CD14-positive monocyte (primary cell): ENCODE measurements at regions not wholly inside any gene's neighbourhood (a gene's known extent, or its start where the extent isn't known, plus 50 kb on each side); places are given as distances from the start of the nearest gene placed in this dataset.
"Not testable (repeated sequence)": the region's sequence is repeated elsewhere in the genome, so short reads cannot be mapped to it uniquely, and the experiment has no call there.

Source experiments
- DNase-seq, 3 donors: peaks; one replicate each; pipeline ENCODE4 v3.0.0-alpha.2; 2011 to 2022
- H2AFZ ChIP-seq: 2 replicates; pipeline ENCODE4 v1.6.0; 2012; ENCODE audit warnings: mild to moderate bottlenecking, low read depth, low read length, inconsistent platforms; ENCODE audit not compliant: insufficient read depth, poor library complexity, severe bottlenecking
- H3K27ac ChIP-seq, 2 donors: 1 replicate in 1 of 2; 2 replicates in 1 of 2; pipeline ENCODE4 v1.5.1; 2012 to 2013; ENCODE audit warnings: low read length in 2 of 2, control low read depth in 1 of 2, inconsistent platforms in 1 of 2, low read depth in 1 of 2, mild to moderate bottlenecking in 1 of 2
- H3K27me3 ChIP-seq, 2 donors: one replicate each; pipeline versions ENCODE4 v1.6.0 to v1.6.1; 2011 to 2013; ENCODE audit warnings: low read length in 2 of 2; ENCODE audit not compliant: control insufficient read depth in 2 of 2, insufficient read depth in 2 of 2
- H3K36me3 ChIP-seq, 2 donors: replicated peaks in 1 of 2; 1 replicate in 1 of 2; 2 replicates in 1 of 2; pipeline versions ENCODE4 v1.5.1 to v1.6.1; 2012 to 2013; ENCODE audit warnings: low read length in 2 of 2, control low read depth in 1 of 2, inconsistent platforms in 1 of 2, mild to moderate bottlenecking in 1 of 2; ENCODE audit not compliant: insufficient read depth in 2 of 2, control insufficient read depth in 1 of 2
- H3K4me1 ChIP-seq, 2 donors: 1 replicate in 1 of 2; 2 replicates in 1 of 2; pipeline versions ENCODE4 v1.5.1 to v1.6.1; 2012 to 2013; ENCODE audit warnings: low read length in 2 of 2, control low read depth in 1 of 2, inconsistent platforms in 1 of 2, mild to moderate bottlenecking in 1 of 2, moderate library complexity in 1 of 2; ENCODE audit not compliant: insufficient read depth in 2 of 2, control insufficient read depth in 1 of 2
- H3K4me2 ChIP-seq: replicated peaks from 2 replicates; pipeline ENCODE3; 2012; ENCODE audit warnings: low read length, moderate library complexity, mild to moderate bottlenecking; ENCODE audit not compliant: poor library complexity, severe bottlenecking; ENCODE audit errors: extremely low read depth
- H3K4me3 ChIP-seq, 3 experiments: fragments of 200-600 bp in 1 of 3; sonication (generic) in 1 of 3; replicated peaks in 1 of 3; 1 replicate in 2 of 3; 2 replicates in 1 of 3; pipeline ENCODE4 v1.5.1; 2011 to 2013; ENCODE audit warnings: low read length in 3 of 3, mild to moderate bottlenecking in 3 of 3, control low read depth in 2 of 3, low read depth in 2 of 3, inconsistent platforms in 1 of 3, moderate library complexity in 1 of 3
- H3K79me2 ChIP-seq: 2 replicates; pipeline ENCODE4 v1.6.0; 2012; ENCODE audit warnings: mild to moderate bottlenecking, control low read depth, inconsistent platforms, low read length, moderate library complexity; ENCODE audit not compliant: insufficient read depth
- H3K9ac ChIP-seq: 2 replicates; pipeline ENCODE4 v1.6.0; 2017; ENCODE audit warnings: low read length, mild to moderate bottlenecking; ENCODE audit not compliant: insufficient read depth, poor library complexity, severe bottlenecking
- H3K9me3 ChIP-seq, 2 donors: replicated peaks in 1 of 2; 1 replicate in 1 of 2; 2 replicates in 1 of 2; pipeline versions ENCODE4 v1.5.1 to v1.6.1; 2012 to 2013; ENCODE audit warnings: low read length in 2 of 2, control low read depth in 1 of 2; ENCODE audit not compliant: control insufficient read depth in 1 of 2, insufficient read depth in 1 of 2
- H4K20me1 ChIP-seq: 2 replicates; pipeline ENCODE4 v1.6.0; 2012; ENCODE audit warnings: mild to moderate bottlenecking, low read length, control low read depth, moderate library complexity; ENCODE audit not compliant: insufficient read depth
- H3K27ac Mint-ChIP-seq, 7 donors: one replicate each; pipeline ENCODE4 v1.8.0; 2020; ENCODE audit warnings: mild to moderate bottlenecking in 7 of 7, mixed read lengths in 7 of 7, moderate library complexity in 6 of 7, inconsistent platforms in 2 of 7
- H3K27me3 Mint-ChIP-seq, 3 donors: one replicate each; pipeline ENCODE4 v1.8.0; 2021 to 2022; ENCODE audit warnings: low read depth in 3 of 3, mild to moderate bottlenecking in 3 of 3, mixed read lengths in 3 of 3, moderate library complexity in 3 of 3, inconsistent platforms in 1 of 3
- H3K36me3 Mint-ChIP-seq, 2 donors: one replicate each; pipeline ENCODE4 v1.8.0; 2020; ENCODE audit warnings: mixed read lengths in 2 of 2, inconsistent platforms in 1 of 2, mild to moderate bottlenecking in 1 of 2
- H3K4me1 Mint-ChIP-seq: one replicate; pipeline ENCODE4 v1.8.0; 2020; ENCODE audit warnings: mild to moderate bottlenecking, mixed read lengths
- H3K4me3 Mint-ChIP-seq, 2 donors: one replicate each; pipeline ENCODE4 v1.8.0; 2020; ENCODE audit warnings: mild to moderate bottlenecking in 2 of 2, mixed read lengths in 2 of 2, moderate library complexity in 1 of 2
- H3K9me3 Mint-ChIP-seq, 7 donors: one replicate each; pipeline ENCODE4 v1.8.0; 2020 to 2022; ENCODE audit warnings: mixed read lengths in 7 of 7, mild to moderate bottlenecking in 6 of 7, moderate library complexity in 6 of 7, inconsistent platforms in 2 of 7
- WGBS: methylation state at CpG from one replicate; pipeline ENCODE4 v1.1.5; 2013; ENCODE audit warnings: missing lambda C conversion rate; ENCODE audit not compliant: insufficient coverage; 5-methylcytosine and 5-hydroxymethylcytosine counted together
- intact Hi-C, 2 donors: fragments of 100-400 bp; cut with micrococcal nuclease; formaldehyde crosslinking; loops; one replicate each; pipeline versions ENCODE4 v1.15.0 to v1.15.1; 2023

DNA sequence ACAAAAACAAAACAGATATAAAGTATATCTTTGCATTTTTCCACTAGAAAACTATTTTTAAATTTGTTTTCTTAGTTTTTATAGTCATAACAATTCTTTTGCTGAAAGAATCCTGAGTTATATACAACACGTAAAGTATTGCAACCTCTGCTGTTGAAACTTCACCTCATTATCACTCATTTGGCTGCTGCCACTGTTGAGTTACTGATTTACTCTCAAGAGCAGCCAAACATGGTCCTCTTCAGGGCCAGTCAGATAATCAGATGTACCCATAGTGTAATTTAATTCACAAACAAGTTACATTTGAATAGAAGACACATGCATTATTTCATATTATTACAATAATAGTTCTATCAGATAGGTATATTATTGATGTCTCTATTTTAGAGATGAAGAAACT lies 235.6 kb downstream of the UBE2NL start:
- not testable (repeated sequence) for H3K36me3 Mint-ChIP-seq, H3K9me3 Mint-ChIP-seq
- WGBS: no CpG with 5 or more reads among the region's 1 CpG

DNA sequence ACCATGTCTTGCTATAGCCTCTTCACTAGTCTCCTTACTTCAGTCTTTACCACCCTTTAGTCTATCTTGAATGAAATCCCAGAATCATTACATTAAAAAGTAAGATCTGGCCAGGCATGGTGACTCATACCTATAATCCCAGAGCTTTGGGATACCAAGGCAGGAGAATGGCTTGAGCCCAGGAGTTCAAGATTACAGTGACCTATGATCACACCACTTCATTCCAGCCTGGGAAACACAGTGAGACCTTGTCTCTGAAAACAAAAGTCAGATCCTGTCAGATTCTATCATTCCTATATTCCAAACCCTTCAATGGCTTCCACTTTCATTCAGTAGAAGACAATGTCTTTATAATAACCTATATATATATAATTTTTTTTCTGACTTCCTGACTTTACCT lies 237.7 kb downstream of the UBE2NL start:
- H3K27ac ChIP-seq, H2AFZ ChIP-seq, H3K27me3 Mint-ChIP-seq, intact Hi-C loops, H3K27ac Mint-ChIP-seq, H3K4me2 ChIP-seq, H3K9me3 ChIP-seq, H3K79me2 ChIP-seq, H3K36me3 ChIP-seq, H3K4me1 ChIP-seq, H3K4me3 Mint-ChIP-seq, DNase-seq, H3K4me1 Mint-ChIP-seq, H4K20me1 ChIP-seq, H3K4me3 ChIP-seq, H3K9ac ChIP-seq, H3K9me3 Mint-ChIP-seq, H3K27me3 ChIP-seq, H3K36me3 Mint-ChIP-seq: not testable (repeated sequence)

More for the DNA sequence above, 235.6 kb downstream of the UBE2NL start:
- H3K4me3 Mint-ChIP-seq, H3K4me2 ChIP-seq, H3K4me1 Mint-ChIP-seq, H4K20me1 ChIP-seq, H2AFZ ChIP-seq, intact Hi-C loops, H3K4me3 ChIP-seq, DNase-seq, H3K9ac ChIP-seq, H3K9me3 ChIP-seq, H3K4me1 ChIP-seq, H3K27ac Mint-ChIP-seq, H3K36me3 ChIP-seq, H3K27ac ChIP-seq, H3K27me3 Mint-ChIP-seq, H3K79me2 ChIP-seq, H3K27me3 ChIP-seq: not testable (repeated sequence)

DNA sequence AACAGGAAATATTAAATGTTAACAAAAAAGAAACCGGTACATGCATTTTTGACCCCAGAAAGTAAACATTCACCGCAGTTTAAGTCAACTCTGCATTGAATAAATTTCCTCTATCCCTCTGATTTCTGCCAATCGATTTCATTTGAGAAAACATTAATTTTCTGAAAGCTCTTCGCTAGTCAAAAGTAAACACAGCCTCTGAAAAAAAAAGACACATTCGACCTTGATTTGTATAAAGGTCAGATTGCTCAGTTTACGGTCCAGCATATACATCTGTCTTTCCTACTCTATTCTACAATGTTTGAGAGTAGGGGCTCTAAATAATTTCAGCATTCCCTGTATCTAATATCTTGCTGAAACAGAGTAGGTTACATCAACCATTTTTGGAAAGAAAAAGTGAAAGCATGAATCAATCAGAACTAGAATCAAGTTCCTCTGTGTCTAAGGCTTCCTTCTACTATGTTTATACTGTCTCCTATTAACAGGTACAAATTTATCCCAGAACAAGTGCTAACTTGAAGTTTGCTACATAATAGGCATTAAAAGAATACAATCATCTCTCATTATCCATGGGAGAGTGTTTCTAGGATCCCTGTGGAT lies 243.8 kb downstream of the UBE2NL start:
- H3K4me1 ChIP-seq, H4K20me1 ChIP-seq, H3K4me1 Mint-ChIP-seq, H3K27ac ChIP-seq, H3K9me3 Mint-ChIP-seq, H3K79me2 ChIP-seq, H3K27me3 Mint-ChIP-seq, H3K9ac ChIP-seq, H3K36me3 ChIP-seq, H3K4me2 ChIP-seq, DNase-seq, H3K27me3 ChIP-seq, intact Hi-C loops, H3K9me3 ChIP-seq, H3K36me3 Mint-ChIP-seq, H3K4me3 Mint-ChIP-seq, H2AFZ ChIP-seq, H3K27ac Mint-ChIP-seq, H3K4me3 ChIP-seq: not testable (repeated sequence)
- no CpG with 5 or more reads among the region's 6 CpGs for WGBS

DNA sequence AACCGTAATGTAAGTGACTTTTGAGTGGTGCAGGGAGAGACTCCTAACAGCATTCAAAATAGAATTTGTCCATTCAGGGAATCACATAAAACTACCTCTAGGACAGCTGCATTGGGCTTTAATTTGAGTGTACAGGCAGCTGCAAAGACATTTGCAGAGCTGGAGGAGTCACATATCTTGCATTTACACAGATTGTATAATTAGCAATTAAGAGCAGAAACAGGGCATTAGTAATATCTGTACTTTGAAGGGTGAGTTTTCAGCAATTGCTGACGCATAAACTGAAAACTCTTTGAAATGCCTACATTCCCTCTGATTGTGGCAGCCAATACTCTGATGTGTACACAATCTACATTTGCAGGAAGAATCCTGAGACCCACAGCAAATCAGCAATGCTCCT lies 245.6 kb downstream of the UBE2NL start:
- H3K27ac ChIP-seq, H3K4me3 ChIP-seq, H3K4me1 Mint-ChIP-seq, DNase-seq, H3K36me3 ChIP-seq, H3K4me1 ChIP-seq, H2AFZ ChIP-seq, H3K27me3 Mint-ChIP-seq, H4K20me1 ChIP-seq, H3K79me2 ChIP-seq, H3K9ac ChIP-seq, H3K27ac Mint-ChIP-seq, H3K36me3 Mint-ChIP-seq, intact Hi-C loops, H3K9me3 ChIP-seq, H3K27me3 ChIP-seq, H3K4me3 Mint-ChIP-seq, H3K4me2 ChIP-seq, H3K9me3 Mint-ChIP-seq: not testable (repeated sequence)
- no CpG with 5 or more reads among the region's 2 CpGs for WGBS
